C4-2B (cell line): ENCODE measurements at regions not wholly inside any gene's neighbourhood (a gene's known extent, or its start where the extent isn't known, plus 50 kb on each side); places are given as distances from the start of the nearest gene placed in this dataset.

Source experiments
- CTCF ChIP-seq: fragments of 450-650 bp; conservative IDR thresholded peaks from 2 replicates; pipeline ENCODE4 v1.5.1; 2017; ENCODE audit warnings: mild to moderate bottlenecking
- ZFX ChIP-seq: fragments of 450-650 bp; IDR thresholded peaks from 2 replicates; pipeline ENCODE4 v1.6.1; 2017

DNA sequence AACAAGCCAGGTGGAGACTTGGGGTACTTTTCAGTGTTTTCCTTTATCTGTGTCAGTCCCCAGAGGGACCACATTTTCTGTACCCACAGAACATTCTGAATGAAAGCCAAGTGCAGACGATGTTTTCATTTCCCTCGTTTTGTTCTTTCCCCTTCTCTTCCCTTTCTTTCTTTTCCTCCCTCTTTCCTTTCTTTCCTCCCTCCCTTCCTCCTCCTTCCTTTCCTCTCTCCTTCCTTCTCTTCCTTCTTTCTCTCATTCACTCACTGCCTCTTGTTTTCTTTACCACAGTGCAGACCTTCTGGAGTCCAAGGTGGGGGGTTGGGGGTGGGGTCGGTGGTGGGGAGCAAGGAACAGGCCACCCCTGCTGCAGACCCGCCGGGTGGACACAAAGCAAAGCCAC lies 141.4 kb upstream of the MKI67 start:
- TF ChIP-seq CTCF (no peak), ZFX (no peak)
